Lower leg skin (tissue), 4 donors: ENCODE measurements at regions not wholly inside any gene's neighbourhood (a gene's known extent, or its start where the extent isn't known, plus 50 kb on each side); places are given as distances from the start of the nearest gene placed in this dataset.

Source experiments
- DNase-seq, 2 donors: peaks; one replicate each; pipeline ENCODE4 v3.0.0-alpha.2; 2019; ENCODE audit warnings: low spot score in 2 of 2
- H3K4me3 ChIP-seq: fragments of 200-600 bp; sonication (generic); 2 replicates; pipeline ENCODE4 v1.5.1; 2017; ENCODE audit warnings: mild to moderate bottlenecking, low read depth; ENCODE audit not compliant: poor library complexity, severe bottlenecking
- POLR2A ChIP-seq, 2 donors: fragments of 450-650 bp; IDR thresholded peaks; one replicate each; pipeline ENCODE4 v1.6.1; 2016 to 2017; ENCODE audit warnings: antibody characterized with exemption in 2 of 2, mild to moderate bottlenecking in 1 of 2, moderate library complexity in 1 of 2
- WGBS, 2 donors: methylation state at CpG; one replicate each; pipeline ENCODE4 v1.1.5; 2018; 5-methylcytosine and 5-hydroxymethylcytosine counted together
- intact Hi-C: fragments of 100-400 bp; cut with DNase I; formaldehyde crosslinking; loops from one replicate; pipeline ENCODE4 v1.15.0; 2023; ENCODE audit warnings: low total_unique reads
- TF ChIP-seq, protein P1 (sequence below), 3 donors: fragments of 450-650 bp; IDR thresholded peaks; one replicate each; pipeline ENCODE4 v1.5.1; 2016; ENCODE audit warnings: antibody characterized with exemption in 3 of 3, mild to moderate bottlenecking in 3 of 3, moderate library complexity in 2 of 3

DNA sequence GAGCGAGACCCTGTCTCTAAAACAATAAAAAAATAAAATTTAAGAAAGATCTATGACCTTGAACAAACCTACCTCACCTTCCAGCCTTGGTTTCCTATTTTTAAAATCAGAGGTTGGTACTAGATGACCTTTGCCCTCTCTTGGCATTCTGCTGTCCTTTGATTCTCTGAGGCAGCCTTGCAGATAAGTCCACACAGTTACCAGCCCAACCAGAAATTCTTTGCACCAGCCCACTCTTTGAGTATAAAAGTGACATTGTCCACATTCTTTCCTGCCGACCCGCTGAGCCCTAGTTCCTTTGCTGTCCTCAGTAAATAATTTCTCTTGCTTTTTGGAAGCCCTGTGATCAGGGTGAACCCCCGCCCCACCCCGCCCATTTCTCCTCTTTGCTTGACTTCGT, 150.4 kb downstream of the PHETA1 start:
- H3K4me3 ChIP-seq = no peak overlapping the region
- DNase-seq = no peak
- intact Hi-C loops = no loop called here
- no peak for TF ChIP-seq POLR2A (IDR thresholded peaks at IDR 0.05)
- TF ChIP-seq, protein P1, sequence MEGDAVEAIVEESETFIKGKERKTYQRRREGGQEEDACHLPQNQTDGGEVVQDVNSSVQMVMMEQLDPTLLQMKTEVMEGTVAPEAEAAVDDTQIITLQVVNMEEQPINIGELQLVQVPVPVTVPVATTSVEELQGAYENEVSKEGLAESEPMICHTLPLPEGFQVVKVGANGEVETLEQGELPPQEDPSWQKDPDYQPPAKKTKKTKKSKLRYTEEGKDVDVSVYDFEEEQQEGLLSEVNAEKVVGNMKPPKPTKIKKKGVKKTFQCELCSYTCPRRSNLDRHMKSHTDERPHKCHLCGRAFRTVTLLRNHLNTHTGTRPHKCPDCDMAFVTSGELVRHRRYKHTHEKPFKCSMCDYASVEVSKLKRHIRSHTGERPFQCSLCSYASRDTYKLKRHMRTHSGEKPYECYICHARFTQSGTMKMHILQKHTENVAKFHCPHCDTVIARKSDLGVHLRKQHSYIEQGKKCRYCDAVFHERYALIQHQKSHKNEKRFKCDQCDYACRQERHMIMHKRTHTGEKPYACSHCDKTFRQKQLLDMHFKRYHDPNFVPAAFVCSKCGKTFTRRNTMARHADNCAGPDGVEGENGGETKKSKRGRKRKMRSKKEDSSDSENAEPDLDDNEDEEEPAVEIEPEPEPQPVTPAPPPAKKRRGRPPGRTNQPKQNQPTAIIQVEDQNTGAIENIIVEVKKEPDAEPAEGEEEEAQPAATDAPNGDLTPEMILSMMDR (IDR thresholded peaks at IDR 0.05) = no peak
- WGBS, 2 donors = 79 to 84% methylated on average over 6 of the region's 6 CpGs

DNA sequence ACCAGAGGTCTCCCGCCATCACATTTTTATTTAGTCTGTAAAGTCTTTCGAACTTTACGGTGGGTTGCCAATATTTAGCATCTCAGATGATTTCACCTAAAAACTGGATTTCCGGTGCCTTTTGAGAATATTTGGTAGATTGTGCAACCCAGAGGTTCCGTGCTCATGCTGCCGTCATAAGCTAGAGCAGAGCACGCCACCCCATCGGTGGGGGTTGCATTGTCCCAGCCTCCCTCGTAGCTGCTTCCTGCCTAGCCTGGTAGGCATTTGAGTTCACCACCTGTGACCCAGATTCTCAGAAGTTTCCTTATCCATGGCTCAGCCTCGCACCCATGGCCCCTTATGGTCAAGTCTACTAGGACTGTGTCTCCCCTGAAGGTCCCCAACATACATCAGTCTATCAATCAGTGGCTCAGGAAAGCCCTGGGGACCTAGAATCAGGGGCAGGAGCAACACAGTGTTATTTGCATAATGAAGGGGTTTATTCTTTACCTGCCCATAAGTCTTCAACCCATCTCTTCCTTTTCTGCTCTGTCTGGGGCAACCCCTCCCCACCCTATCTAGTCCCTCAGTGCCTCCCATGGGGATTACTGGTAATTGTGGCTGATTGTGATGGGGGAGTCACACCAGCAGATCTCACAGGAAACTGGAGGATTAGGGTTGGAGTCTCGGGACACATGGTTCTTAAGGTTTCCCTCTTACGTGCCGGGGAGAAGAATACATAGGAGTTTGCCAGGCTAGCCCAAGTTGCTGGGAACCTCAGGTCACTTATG, 152.3 kb downstream of the PHETA1 start:
- WGBS, 2 donors = 79% methylated on average over 13 of the region's 13 CpGs
- no peak overlapping the region for H3K4me3 ChIP-seq
- intact Hi-C loops = no loop called here
- DNase-seq = no peak
- no peak for TF ChIP-seq POLR2A (IDR thresholded peaks at IDR 0.05)
- TF ChIP-seq, protein P1 (IDR thresholded peaks at IDR 0.05) = no peak

DNA sequence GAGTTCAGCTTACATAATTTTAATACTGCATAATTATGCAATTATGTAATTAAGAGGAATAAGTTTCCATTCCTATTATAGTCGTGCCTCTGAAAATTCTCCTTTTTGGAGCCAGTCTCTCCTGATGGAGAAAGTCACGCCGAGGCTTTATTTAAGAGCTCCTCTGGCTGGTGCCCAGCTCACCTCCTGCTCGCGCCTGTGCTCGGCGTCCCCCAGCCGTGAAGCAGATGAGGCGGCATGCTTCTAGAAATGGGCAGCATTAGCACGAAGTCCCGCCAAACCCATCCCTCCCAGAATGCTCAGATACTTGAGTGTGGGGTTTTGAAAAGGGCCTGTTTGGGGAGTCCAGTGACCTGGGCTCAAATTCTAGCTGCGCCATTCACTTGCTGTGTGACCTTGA, 153.0 kb downstream of the PHETA1 start:
- no peak for TF ChIP-seq POLR2A (IDR thresholded peaks at IDR 0.05)
- TF ChIP-seq, protein P1 (IDR thresholded peaks at IDR 0.05) = no peak
- WGBS, 2 donors = 79 to 82% methylated on average over 12 of the region's 12 CpGs
- DNase-seq = no peak
- H3K4me3 ChIP-seq = no peak overlapping the region
- intact Hi-C loops = no loop called here

DNA sequence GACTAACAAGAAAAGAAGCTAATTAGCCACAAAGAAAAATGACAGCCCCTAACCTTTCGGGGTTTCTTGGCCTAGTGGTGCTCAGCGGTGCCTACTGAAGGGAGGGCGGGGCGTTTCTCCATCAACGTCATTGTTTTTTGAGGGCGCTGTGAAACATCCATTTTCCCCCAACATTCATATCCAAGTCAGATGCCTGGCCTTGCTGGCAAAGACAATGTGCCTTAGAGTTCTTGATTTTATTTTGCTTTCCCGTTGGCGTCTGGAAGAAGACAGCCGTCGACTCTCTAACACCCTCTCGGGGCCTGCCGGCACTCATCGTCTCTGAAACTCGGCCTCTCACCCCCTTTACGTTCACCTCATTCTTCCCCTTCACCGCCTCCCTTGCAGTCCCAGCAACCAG, 154.5 kb downstream of the PHETA1 start:
- intact Hi-C loops = no loop called here
- TF ChIP-seq POLR2A (IDR thresholded peaks at IDR 0.05) = no peak
- TF ChIP-seq, protein P1 (IDR thresholded peaks at IDR 0.05) = no peak
- 61 to 69% methylated on average over 16 of the region's 16 CpGs for WGBS, 2 donors
- DNase-seq = no peak
- H3K4me3 ChIP-seq = no peak overlapping the region

DNA sequence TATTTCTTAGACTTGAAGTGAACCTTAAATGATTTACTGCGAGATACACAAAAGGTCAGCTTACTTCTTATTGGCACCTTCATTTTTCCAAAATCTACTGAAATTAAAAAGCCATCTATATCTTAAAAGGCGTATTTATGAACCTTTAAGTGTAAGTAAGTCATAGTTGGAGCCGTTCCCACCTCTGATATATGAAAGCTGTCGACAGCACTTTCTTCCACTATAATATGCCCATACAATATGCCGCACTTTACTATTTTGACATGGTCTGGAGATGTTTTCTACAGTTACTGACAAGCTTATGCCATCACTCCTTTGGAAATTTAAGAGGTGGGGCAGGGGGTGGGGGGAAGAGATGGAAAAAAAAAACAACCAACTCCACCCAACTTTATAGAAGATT, 155.3 kb downstream of the PHETA1 start:
- TF ChIP-seq, protein P1 (IDR thresholded peaks at IDR 0.05) = no peak
- TF ChIP-seq POLR2A (IDR thresholded peaks at IDR 0.05) = no peak
- intact Hi-C loops = no loop called here
- DNase-seq = no peak
- no peak overlapping the region for H3K4me3 ChIP-seq
- 63 to 66% methylated on average over 5 of the region's 5 CpGs for WGBS, 2 donors
